ENCODE measurements at regions not wholly inside any gene's neighbourhood (a gene's known extent, or its start where the extent isn't known, plus 50 kb on each side); places are given as distances from the start of the nearest gene placed in this dataset.

DNA sequence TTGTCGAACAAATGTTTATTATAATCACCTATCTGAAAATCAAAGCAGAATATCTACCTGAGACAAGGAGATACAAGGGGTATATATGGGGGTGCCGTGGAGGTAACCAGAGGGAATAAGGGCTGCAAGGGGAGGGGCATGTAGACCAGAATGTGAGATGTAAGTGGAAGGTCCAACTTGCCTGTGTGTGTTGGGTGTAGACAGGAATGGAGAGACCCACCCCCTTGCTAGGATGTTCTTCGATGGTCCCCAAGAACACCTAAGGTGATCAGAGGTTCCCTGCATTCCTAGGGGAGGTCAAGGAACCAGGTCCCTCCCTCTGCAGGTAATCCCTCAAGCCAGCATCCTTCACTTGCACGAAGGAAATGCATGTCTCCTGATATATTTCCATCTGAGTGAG is 167.9 kb downstream of the DICER1 start:
- no peaks in the 10 kb centered on the region for H3K27me3 ChIP-seq
- ATAC-seq (no peak), DNase-seq (no peak)
- no peaks in the 10 kb centered on the region for H3K4me1 ChIP-seq
- intact Hi-C loops (cut with DNase I), result no loop called here
- H3K27ac ChIP-seq, result no peak overlapping the region
- H3K9me3 ChIP-seq, result peaks cover 0 to 12% of the 10 kb centered on the region in 2 donors
- H3K36me3 ChIP-seq, result no peaks in the 10 kb centered on the region
- no peak overlapping the region for H3K4me3 ChIP-seq
- TF ChIP-seq, protein P1, sequence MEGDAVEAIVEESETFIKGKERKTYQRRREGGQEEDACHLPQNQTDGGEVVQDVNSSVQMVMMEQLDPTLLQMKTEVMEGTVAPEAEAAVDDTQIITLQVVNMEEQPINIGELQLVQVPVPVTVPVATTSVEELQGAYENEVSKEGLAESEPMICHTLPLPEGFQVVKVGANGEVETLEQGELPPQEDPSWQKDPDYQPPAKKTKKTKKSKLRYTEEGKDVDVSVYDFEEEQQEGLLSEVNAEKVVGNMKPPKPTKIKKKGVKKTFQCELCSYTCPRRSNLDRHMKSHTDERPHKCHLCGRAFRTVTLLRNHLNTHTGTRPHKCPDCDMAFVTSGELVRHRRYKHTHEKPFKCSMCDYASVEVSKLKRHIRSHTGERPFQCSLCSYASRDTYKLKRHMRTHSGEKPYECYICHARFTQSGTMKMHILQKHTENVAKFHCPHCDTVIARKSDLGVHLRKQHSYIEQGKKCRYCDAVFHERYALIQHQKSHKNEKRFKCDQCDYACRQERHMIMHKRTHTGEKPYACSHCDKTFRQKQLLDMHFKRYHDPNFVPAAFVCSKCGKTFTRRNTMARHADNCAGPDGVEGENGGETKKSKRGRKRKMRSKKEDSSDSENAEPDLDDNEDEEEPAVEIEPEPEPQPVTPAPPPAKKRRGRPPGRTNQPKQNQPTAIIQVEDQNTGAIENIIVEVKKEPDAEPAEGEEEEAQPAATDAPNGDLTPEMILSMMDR (IDR thresholded peaks at IDR 0.05), result no peak

DNA sequence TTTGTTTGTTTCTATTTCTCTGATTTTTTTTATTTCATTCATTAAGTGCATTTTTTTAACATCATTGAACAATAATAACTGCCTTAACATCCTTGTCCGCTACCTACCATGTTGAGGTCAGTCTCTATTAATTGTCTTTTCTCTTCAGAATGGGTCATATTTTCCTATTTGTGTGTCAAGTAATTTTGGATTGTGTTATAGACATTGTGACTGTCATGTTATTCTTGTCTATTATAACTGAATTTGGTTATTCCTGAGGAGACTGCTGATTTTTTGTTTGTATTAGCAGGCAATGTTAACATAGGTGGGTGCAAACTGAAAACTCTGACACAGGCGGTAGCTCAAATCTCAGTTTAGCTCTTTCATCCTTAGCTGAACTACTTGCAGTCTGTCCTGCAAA is 169.9 kb downstream of the DICER1 start:
- Histone ChIP-seq H3K9me3 (peaks cover 0 to 12% of the 10 kb centered on the region in 2 donors), H3K27ac (no peak overlapping the region), H3K36me3 (no peaks in the 10 kb centered on the region), H3K4me1 (no peaks in the 10 kb centered on the region), H3K4me3 (no peak overlapping the region), H3K27me3 (no peaks in the 10 kb centered on the region)
- DNase-seq (no peak), ATAC-seq (no peak)
- intact Hi-C loops (cut with DNase I), result no loop called here
- TF ChIP-seq, protein P1 (IDR thresholded peaks at IDR 0.05), result no peak

DNA sequence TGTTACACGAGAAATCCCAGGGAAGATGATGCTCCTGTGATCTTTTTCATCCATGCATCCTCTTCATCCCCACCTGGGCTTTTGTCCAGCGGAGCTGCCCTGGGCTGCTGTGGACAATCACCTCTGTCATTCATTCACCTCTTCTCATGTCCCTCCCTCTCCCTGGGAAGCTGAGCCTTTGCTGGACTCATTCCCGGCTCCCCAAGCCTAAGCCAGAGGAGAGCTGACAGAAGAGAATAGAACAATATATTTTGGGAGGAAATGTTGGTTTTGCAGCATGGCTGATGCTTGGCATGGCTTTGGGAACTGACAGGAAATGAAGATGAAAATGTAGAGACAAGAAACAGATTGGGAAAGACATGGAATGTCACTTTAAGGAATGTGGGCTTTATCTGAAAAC is 177.4 kb downstream of the DICER1 start:
- TF ChIP-seq, protein P1 (IDR thresholded peaks at IDR 0.05), result no peak
- peaks cover 0 to 4% of the 10 kb centered on the region in 2 donors for H3K27me3 ChIP-seq
- H3K4me1 ChIP-seq, result no peaks in the 10 kb centered on the region
- H3K27ac ChIP-seq, result no peak overlapping the region
- DNase-seq (no peak), ATAC-seq (no peak)
- intact Hi-C loops (cut with DNase I), result no loop called here
- H3K36me3 ChIP-seq, result no peaks in the 10 kb centered on the region
- no peak overlapping the region for H3K4me3 ChIP-seq
- no peaks in the 10 kb centered on the region for H3K9me3 ChIP-seq

DNA sequence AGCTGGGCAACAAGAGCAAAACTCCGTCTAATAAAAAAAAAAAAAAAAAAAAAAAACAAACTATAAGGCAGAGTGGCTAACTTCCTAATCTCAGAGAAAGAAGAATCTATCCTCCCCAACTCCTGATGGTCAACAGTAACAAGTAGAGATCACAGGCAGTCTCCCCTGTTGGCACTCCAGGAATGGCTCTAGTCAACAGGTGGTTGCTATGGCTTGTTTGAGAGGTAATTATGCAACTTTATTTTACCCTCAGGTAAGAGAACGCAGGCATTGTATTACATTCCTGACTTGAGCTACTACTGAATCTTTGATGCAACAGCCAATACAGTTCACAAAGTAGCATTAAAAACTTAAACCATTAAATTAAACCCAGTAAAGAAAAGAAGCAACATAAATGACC is 180.3 kb downstream of the DICER1 start:
- H3K36me3 ChIP-seq, result no peaks in the 10 kb centered on the region
- TF ChIP-seq, protein P1 (IDR thresholded peaks at IDR 0.05), result no peak
- DNase-seq (peak in 1 of 4 donors; percentile 14), ATAC-seq (peak; percentile 74)
- intact Hi-C loops (cut with DNase I), result no loop called here
- no peak overlapping the region for H3K27ac ChIP-seq
- H3K4me3 ChIP-seq, result no peak overlapping the region
- peaks cover 0 to 4% of the 10 kb centered on the region in 2 donors for H3K27me3 ChIP-seq
- H3K4me1 ChIP-seq, result no peaks in the 10 kb centered on the region
- H3K9me3 ChIP-seq, result no peaks in the 10 kb centered on the region

DNA sequence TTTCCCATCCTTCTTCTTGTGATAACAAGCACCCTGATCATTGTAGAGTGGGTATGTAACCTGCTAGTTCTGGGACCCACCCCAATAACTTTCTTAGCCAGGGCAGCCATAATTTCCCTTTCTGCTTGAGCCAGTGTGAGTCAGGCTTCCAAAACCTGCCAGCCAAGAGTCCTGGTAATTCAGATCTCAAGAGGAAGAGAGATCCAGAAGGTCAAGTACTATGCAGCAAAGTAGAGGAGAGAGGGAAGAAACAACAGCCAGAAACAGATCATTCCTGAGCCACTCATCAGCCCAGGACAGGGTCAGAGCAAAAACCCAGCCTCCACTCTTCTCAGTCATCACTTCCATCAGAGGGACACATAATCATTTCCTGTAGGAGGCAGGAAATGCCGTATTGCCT is 182.0 kb downstream of the DICER1 start:
- no peak overlapping the region for H3K27ac ChIP-seq
- no peaks in the 10 kb centered on the region for H3K36me3 ChIP-seq
- no peak for DNase-seq
- peak; percentile 67 for ATAC-seq
- no peaks in the 10 kb centered on the region for H3K4me1 ChIP-seq
- intact Hi-C loops (cut with DNase I), result no loop called here
- H3K4me3 ChIP-seq, result no peak overlapping the region
- TF ChIP-seq, protein P1 (IDR thresholded peaks at IDR 0.05), result no peak
- H3K27me3 ChIP-seq, result peaks cover 0 to 4% of the 10 kb centered on the region in 2 donors
- no peaks in the 10 kb centered on the region for H3K9me3 ChIP-seq

Measured in left lung (tissue), 4 donors.